H1 (cell line): ENCODE measurements at regions not wholly inside any gene's neighbourhood (a gene's known extent, or its start where the extent isn't known, plus 50 kb on each side); places are given as distances from the start of the nearest gene placed in this dataset.

Experiments used
- POLR2A ChIP-seq, 2 experiments: IDR thresholded peaks; 1 replicate in 1 of 2; 2 replicates in 1 of 2; pipeline ENCODE4 v1.6.1; 2011; ENCODE audit warnings: low read depth in 2 of 2, low read length in 2 of 2, mild to moderate bottlenecking in 2 of 2; ENCODE audit errors: control extremely low read depth in 1 of 2
- SP1 ChIP-seq: IDR thresholded peaks from 2 replicates; pipeline ENCODE4 v1.6.1; 2011; ENCODE audit warnings: low read depth, low read length
- TAF1 ChIP-seq: IDR thresholded peaks from 2 replicates; pipeline ENCODE4 v1.6.1; 2011; ENCODE audit warnings: mild to moderate bottlenecking, low read depth, low read length
- TF ChIP-seq, protein P1 (sequence below), 3 experiments: IDR thresholded peaks; 1 replicate in 2 of 3; 2 replicates in 1 of 3; pipeline versions ENCODE4 v1.5.1 to v1.6.1; 2011; ENCODE audit warnings: low read length in 3 of 3, mild to moderate bottlenecking in 3 of 3, inconsistent platforms in 2 of 3, low read depth in 1 of 3, moderate library complexity in 1 of 3; ENCODE audit not compliant: insufficient read depth in 1 of 3; ENCODE audit errors: control extremely low read depth in 1 of 3

DNA sequence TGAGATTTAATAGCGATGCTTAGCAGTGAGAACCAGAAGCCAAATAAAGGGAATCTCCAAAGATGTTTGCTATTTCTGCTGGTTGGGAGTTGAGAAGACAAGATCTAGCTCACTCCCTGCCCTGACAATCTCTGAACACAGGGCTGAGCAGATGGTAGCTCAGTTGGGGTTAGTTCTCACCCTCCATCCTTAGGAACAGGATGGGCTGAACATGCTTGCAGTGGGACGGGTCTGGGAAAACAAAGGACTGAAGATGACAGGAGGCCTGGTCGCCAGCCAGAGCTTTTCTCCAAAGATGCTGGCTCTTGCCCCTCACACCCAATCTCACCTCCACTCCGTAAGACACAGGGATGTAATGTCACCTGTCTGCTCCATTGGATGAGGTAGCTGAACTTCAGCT, 72.7 kb downstream of the SC5D start:
- no peak for TF ChIP-seq SP1
- no peak for TF ChIP-seq TAF1
- TF ChIP-seq, protein P1, sequence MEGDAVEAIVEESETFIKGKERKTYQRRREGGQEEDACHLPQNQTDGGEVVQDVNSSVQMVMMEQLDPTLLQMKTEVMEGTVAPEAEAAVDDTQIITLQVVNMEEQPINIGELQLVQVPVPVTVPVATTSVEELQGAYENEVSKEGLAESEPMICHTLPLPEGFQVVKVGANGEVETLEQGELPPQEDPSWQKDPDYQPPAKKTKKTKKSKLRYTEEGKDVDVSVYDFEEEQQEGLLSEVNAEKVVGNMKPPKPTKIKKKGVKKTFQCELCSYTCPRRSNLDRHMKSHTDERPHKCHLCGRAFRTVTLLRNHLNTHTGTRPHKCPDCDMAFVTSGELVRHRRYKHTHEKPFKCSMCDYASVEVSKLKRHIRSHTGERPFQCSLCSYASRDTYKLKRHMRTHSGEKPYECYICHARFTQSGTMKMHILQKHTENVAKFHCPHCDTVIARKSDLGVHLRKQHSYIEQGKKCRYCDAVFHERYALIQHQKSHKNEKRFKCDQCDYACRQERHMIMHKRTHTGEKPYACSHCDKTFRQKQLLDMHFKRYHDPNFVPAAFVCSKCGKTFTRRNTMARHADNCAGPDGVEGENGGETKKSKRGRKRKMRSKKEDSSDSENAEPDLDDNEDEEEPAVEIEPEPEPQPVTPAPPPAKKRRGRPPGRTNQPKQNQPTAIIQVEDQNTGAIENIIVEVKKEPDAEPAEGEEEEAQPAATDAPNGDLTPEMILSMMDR (IDR thresholded peaks at IDR 0.05; ENCODE audit: control extremely low read depth in 1 of 3, insufficient read depth in 1 of 3, low read depth in 1 of 3, low read length in 3 of 3) = no peak
- no peak for TF ChIP-seq POLR2A (IDR thresholded peaks at IDR 0.05; ENCODE audit: control extremely low read depth in 1 of 2, low read depth in 2 of 2, low read length in 2 of 2)
